ENCODE measurements at regions not wholly inside any gene's neighbourhood (a gene's known extent, or its start where the extent isn't known, plus 50 kb on each side); places are given as distances from the start of the nearest gene placed in this dataset.

DNA sequence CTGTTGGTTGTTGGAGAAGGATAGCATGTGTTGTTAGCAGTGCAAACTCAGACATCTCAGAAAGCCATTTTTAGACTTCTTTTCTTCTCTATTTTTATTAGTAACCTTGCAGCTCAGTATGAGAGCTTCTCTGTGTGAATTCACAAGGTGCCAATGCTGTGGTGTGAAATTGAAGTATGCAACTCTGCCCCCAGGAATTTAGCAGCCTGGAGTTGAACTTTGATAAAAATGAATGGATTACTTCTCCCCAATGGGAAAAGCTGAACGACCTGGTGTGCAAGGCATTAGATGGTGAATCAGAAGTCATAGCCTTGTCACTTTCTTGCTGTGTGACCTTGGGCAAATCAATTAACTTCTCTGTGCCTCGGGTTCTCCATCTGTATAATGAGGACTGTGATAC lies 512.3 kb upstream of the PCDH9 start:
- TF ChIP-seq POLR2AphosphoS5 (IDR thresholded peaks at IDR 0.05) = no peak
- TF ChIP-seq CTCF (IDR thresholded peaks at IDR 0.05) = no peak
